T-helper 2 cell treated with Interferon-gamma antibody and Interleukin-4, amounts not matched to agents 100 ng/mL and 5 ng/mL, for 36 hours (primary cell): ENCODE measurements at regions not wholly inside any gene's neighbourhood (a gene's known extent, or its start where the extent isn't known, plus 50 kb on each side); places are given as distances from the start of the nearest gene placed in this dataset.

ENCODE experiments used
- intact Hi-C: fragments of 100-400 bp; cut with micrococcal nuclease; formaldehyde crosslinking; loops from one replicate; pipeline ENCODE4 v1.15.1; 2023

GRCh38 chr3:194768586-194768985 lies 82.9 kb downstream of the FAM43A start:
- intact Hi-C loops, result loop anchor here (2.0 to 10.0 kb wide), 2 partner anchors 82 to 634 kb away; partner anchors contain the start of gene HES1

- intact Hi-C loops, result loop anchor here (1.0 to 10.0 kb wide), 5 partner anchors 82 to 634 kb away; partner anchors contain the start of genes HES1 and LSG1
These were observed 83.4 kb downstream of the FAM43A start for GRCh38 chr3:194769020-194769643.

- intact Hi-C loops, result no loop called here
These were observed 86.7 kb downstream of the FAM43A start for GRCh38 chr3:194772241-194773000.

- intact Hi-C loops, result no loop called here
These were observed 87.5 kb downstream of the FAM43A start for GRCh38 chr3:194773216-194773615.

- intact Hi-C loops, result no loop called here
These were observed 88.2 kb downstream of the FAM43A start for GRCh38 chr3:194773771-194774455.

GRCh38 chr3:194775266-194775665 lies 89.6 kb downstream of the FAM43A start:
- intact Hi-C loops, result no loop called here

GRCh38 chr3:194775731-194776130 lies 90.0 kb downstream of the FAM43A start:
- intact Hi-C loops, result no loop called here

GRCh38 chr3:194777729-194778128 lies 92.0 kb downstream of the FAM43A start:
- intact Hi-C loops, result no loop called here

- intact Hi-C loops, result no loop called here
These were observed 94.1 kb downstream of the FAM43A start for GRCh38 chr3:194779729-194780224.

GRCh38 chr3:194780706-194781105 lies 95.0 kb downstream of the FAM43A start:
- intact Hi-C loops, result no loop called here

GRCh38 chr3:194781617-194782016 lies 95.9 kb downstream of the FAM43A start:
- intact Hi-C loops, result no loop called here

GRCh38 chr3:194782698-194783404 lies 97.2 kb downstream of the FAM43A start:
- intact Hi-C loops, result no loop called here

- intact Hi-C loops, result no loop called here
These were observed 98.7 kb downstream of the FAM43A start for GRCh38 chr3:194784361-194784760.

GRCh38 chr3:194785315-194785714 lies 99.6 kb downstream of the FAM43A start:
- intact Hi-C loops, result no loop called here

- intact Hi-C loops, result no loop called here
These were observed 101.4 kb downstream of the FAM43A start for GRCh38 chr3:194787072-194787471.

- intact Hi-C loops, result no loop called here
These were observed 102.0 kb downstream of the FAM43A start for GRCh38 chr3:194787650-194788049.

- intact Hi-C loops, result no loop called here
These were observed 106.7 kb downstream of the FAM43A start for GRCh38 chr3:194792368-194792767.

GRCh38 chr3:194797555-194798250 lies 112.0 kb downstream of the FAM43A start:
- intact Hi-C loops, result no loop called here

GRCh38 chr3:194798486-194798885 lies 112.8 kb downstream of the FAM43A start:
- intact Hi-C loops, result no loop called here

- intact Hi-C loops, result no loop called here
These were observed 114.3 kb downstream of the FAM43A start for GRCh38 chr3:194800002-194800401.
